ENCODE measurements at regions not wholly inside any gene's neighbourhood (a gene's known extent, or its start where the extent isn't known, plus 50 kb on each side); places are given as distances from the start of the nearest gene placed in this dataset.
"Not testable (repeated sequence)": the region's sequence is repeated elsewhere in the genome, so short reads cannot be mapped to it uniquely, and the experiment has no call there.

DNA sequence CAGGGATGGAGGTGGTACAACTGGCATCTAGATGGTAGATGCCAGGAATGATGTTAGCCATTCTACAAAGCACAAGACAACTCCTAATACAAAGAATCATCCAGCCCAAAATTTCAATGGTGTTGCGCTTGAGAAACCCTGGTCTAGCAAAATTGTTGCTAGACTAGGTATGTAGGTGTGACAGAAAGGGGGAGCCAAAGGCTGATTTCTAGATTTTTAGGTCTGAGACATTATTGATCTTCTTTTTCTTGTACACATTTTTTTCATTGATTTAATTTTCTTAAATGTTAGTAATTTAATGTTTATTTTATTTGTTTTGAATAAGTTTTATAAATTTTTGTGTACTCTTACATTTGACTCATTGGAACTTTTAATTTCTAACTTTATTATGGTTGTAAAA lies 216.4 kb downstream of the FSIP2 start:
- no peak for TF ChIP-seq CTCF (IDR thresholded peaks at IDR 0.05; ENCODE audit: borderline replicate concordance, insufficient read depth, low read depth, low read length)
- H3K4me3 ChIP-seq (ENCODE audit: low read depth, low read length), result no peak overlapping the region

DNA sequence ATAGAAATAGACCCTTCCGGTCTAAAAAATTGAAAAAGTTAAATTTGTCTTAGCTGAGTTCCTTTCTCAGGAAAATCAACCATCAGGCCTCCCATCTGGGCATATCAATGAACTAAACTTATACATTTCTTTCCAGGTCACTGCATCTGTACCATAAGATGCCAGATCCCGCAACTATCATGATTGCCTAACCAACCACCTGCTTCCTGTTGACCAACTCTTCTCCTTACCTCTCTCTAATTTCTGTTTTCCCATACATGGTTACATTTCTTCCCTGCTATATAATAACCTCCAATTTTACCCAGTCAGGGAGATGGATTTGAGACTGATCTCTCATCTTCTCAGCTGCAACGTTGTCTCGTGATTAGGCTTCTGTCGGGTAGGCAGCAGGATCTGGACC lies 228.7 kb downstream of the FSIP2 start:
- no peak for TF ChIP-seq CTCF (IDR thresholded peaks at IDR 0.05; ENCODE audit: borderline replicate concordance, insufficient read depth, low read depth, low read length)
- H3K4me3 ChIP-seq (ENCODE audit: low read depth, low read length), result no peak overlapping the region

DNA sequence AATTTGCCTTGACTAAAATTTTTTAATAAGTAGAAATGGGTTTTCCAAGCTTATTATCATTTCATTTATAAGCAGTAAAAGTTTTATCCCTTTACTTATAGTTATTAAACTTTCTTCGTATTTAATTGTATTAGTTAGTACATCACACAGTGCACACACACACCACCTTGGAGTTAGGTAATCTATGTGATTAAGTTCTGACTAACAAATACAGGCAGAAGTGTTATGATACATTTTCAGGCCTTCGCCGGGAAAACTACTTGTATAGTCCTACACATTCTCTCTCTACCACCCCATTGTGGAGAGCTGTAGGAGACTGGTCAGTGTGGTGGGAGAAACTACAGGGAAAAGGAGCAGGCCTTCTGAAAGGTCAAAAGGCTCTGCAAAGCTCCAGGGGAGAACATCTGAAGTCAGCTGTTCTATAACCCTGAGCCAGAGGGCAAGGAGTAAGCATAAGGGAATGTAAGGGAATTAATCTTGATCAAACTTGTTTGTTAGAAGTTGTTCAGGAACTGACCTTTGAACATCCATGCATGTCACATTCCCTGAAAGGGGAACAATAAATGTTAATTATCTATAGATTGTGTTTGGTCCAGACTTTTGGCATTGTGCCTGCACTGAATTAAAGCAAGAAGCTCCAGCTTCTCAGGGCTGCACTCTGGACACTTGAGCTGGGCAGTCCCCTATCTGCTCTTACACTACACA lies 231.7 kb downstream of the FSIP2 start:
- H3K4me3 ChIP-seq (ENCODE audit: low read depth, low read length), result no peak overlapping the region
- no peak for TF ChIP-seq CTCF (IDR thresholded peaks at IDR 0.05; ENCODE audit: borderline replicate concordance, insufficient read depth, low read depth, low read length)

DNA sequence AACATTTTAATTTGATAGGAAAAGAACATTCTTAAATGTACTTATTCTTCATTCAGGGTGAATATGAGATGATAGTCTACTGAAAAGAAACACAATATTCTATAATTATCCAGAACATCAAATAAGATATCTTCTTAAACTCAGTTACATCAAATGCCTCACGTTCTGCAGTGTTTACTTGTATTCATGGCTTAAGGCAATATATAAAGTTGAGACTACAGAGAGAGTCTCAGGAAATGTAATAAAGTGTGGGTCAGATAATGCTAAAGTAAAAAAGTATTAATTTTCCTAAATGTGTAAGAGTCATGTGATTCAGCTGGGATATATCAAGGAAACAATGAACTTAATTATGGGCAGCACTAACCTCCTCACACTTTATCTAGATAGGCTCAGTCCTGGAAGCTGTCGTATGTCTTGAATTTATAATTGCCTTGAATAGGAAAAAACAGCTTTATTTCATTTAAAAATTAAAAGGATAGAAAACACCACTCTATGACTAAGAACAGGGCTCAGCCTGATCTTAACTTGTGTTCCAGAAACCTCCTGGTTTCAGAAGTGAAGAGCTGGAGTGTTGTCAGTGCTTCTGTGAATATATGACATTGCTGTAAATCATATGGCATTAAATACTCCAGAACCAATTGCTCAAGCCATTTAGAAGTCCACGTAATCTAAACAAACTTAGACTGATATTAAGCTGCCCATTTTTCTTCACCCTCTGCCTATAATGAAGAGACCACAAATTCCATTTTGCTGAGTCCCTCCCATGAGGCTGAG lies 240.2 kb downstream of the FSIP2 start:
- H3K4me3 ChIP-seq (ENCODE audit: low read depth, low read length), result no peak overlapping the region
- TF ChIP-seq CTCF (IDR thresholded peaks at IDR 0.05; ENCODE audit: borderline replicate concordance, insufficient read depth, low read depth, low read length), result no peak

DNA sequence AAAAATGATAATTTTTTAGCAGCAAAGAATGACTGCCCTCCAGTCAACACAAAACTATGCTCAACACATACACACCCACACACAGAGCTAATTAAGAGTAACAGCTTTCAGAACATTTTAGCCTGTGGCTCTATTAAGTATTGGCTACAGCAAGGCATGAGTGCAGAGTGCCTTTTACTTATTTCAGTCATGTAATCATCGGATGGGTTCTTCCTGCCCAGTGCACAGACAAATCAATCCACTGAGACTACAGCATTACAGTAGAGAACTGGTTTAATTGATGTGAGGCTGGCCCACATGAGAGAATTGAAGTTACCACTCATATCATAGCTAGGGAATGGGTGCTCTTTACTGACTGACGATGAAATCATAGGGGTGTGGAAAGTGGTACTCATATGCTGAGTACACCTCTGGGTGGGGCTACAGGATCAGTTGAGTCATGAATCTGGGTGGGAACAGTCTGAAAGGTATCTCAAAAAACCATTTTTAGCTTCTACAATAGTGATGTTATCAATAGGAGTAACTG lies 241.0 kb downstream of the FSIP2 start:
- TF ChIP-seq CTCF (IDR thresholded peaks at IDR 0.05; ENCODE audit: borderline replicate concordance, insufficient read depth, low read depth, low read length), result no peak
- no peak overlapping the region for H3K4me3 ChIP-seq (ENCODE audit: low read depth, low read length)

DNA sequence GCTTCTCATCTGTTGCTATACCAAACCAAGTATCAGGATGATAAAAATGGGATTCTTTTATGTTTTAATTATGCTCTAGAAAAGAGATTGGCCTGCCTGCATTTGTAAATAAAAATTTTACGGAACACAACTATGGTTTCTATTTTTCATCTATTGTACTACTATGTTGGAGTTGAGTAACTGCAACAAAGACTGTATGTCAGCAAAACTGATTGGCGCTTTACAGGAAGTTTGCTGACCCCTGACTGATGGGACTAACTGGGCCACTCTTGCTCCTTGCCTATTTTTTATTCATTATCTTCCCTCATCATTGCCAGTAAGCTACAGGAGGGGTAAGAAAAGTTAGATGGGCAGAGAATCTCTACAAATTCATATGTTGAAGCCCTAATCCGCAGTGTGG lies 242.3 kb downstream of the FSIP2 start:
- TF ChIP-seq CTCF (IDR thresholded peaks at IDR 0.05; ENCODE audit: borderline replicate concordance, insufficient read depth, low read depth, low read length), result no peak
- H3K4me3 ChIP-seq (ENCODE audit: low read depth, low read length), result no peak overlapping the region

DNA sequence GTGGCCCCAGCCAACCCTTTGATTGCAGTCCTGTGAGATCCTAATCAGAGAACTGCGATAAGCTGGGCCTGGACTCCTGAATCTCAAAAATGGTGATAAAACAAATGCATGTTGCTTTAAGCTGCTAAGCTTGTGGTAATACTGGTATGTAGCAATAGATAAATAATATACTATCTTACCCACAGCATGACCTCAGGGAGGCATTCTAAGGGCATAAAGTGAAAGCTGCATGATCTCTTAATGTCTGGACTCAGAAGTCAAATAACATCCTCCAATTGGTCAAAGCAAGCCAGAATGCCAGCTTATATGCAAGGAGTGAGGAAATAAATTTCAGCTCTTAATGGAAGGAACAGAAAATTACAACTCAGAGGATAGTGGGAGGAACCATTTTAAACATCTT lies 246.1 kb downstream of the FSIP2 start:
- no peak for TF ChIP-seq CTCF (IDR thresholded peaks at IDR 0.05; ENCODE audit: borderline replicate concordance, insufficient read depth, low read depth, low read length)
- H3K4me3 ChIP-seq (ENCODE audit: low read depth, low read length), result no peak overlapping the region

DNA sequence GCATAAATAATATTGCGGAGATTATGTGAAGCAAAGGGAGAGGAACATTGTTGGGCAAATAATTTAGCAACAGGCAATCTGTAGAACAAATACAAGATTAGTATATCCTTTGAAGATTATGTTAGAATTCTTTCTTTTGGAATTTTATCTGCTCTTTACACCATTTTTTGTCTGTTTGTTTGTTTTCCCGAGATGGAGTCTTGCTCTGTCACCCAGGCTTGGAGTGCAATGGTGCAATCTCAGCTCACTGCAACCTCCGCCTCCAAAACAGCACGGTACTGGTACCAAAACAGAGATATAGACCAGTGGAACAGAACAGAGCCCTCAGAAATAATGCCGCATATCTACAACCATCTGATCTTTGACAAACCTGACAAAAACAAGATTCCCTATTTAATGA lies 250.3 kb downstream of the FSIP2 start:
- H3K4me3 ChIP-seq (ENCODE audit: low read depth, low read length), result not testable (repeated sequence)
